ENCODE measurements at regions not wholly inside any gene's neighbourhood (a gene's known extent, or its start where the extent isn't known, plus 50 kb on each side); places are given as distances from the start of the nearest gene placed in this dataset.

- TF ChIP-seq ZNF503 (CRISPR knock-in tag; IDR thresholded peaks at IDR 0.05): peak; percentile 61; the same call in 1 of the 2 replicates
- no peak for TF ChIP-seq ZNF121 (CRISPR knock-in tag; IDR thresholded peaks at IDR 0.05)
- TF ChIP-seq ZFP36 (IDR thresholded peaks at IDR 0.05; ENCODE audit: borderline replicate concordance, low read depth, low read length, partially characterized antibody): peak; percentile 93
- peak; percentile 79 for TF ChIP-seq ZNF605 (CRISPR knock-in tag; IDR thresholded peaks at IDR 0.05)
- TF ChIP-seq STAT6 (CRISPR knock-in tag; IDR thresholded peaks at IDR 0.05; ENCODE audit: borderline replicate concordance): peak; percentile 31
- no peak; the same call in 1 of the 2 replicates for TF ChIP-seq TMF1 (CRISPR knock-in tag; IDR thresholded peaks at IDR 0.05; ENCODE audit: low read depth)
- TF ChIP-seq SRF (IDR thresholded peaks at IDR 0.05; ENCODE audit: low read depth, low read length): peak; percentile 100
- TF ChIP-seq TBP (CRISPR knock-in tag; IDR thresholded peaks at IDR 0.05): peak; percentile 93; the same call in 1 of the 2 replicates
- peak; percentile 81 for TF ChIP-seq THAP11 (CRISPR knock-in tag; IDR thresholded peaks at IDR 0.05)
- TF ChIP-seq HOXA9 (CRISPR knock-in tag; IDR thresholded peaks at IDR 0.05; ENCODE audit: borderline replicate concordance): no peak
- TF ChIP-seq ZNF484 (CRISPR knock-in tag; IDR thresholded peaks at IDR 0.05; ENCODE audit: borderline replicate concordance, low read depth): no peak
- no peak for TF ChIP-seq NFE2 (CRISPR knock-in tag; IDR thresholded peaks at IDR 0.05)
- no peak for TF ChIP-seq HOXA7 (CRISPR knock-in tag; IDR thresholded peaks at IDR 0.05)
- peak; percentile 91; the same call in 1 of the 2 replicates for TF ChIP-seq ZNF580 (CRISPR knock-in tag; IDR thresholded peaks at IDR 0.05; ENCODE audit: borderline replicate concordance, low read depth)
- TF ChIP-seq MLXIP (CRISPR knock-in tag; IDR thresholded peaks at IDR 0.05; ENCODE audit: borderline replicate concordance): peak; percentile 54; the same call in 1 of the 2 replicates
- peak; percentile 37; the same call in 1 of the 2 replicates for TF ChIP-seq ZNF839 (CRISPR knock-in tag; IDR thresholded peaks at IDR 0.05; ENCODE audit: borderline replicate concordance)
- TF ChIP-seq PAF1 (CRISPR knock-in tag; IDR thresholded peaks at IDR 0.05): 0 out of 2 replicates have a peak, but pooled peaks have one; percentile 55
- no peak for TF ChIP-seq HNRNPL (IDR thresholded peaks at IDR 0.05; ENCODE audit: low read depth, low read length)
- TF ChIP-seq ZFP36L2 (CRISPR knock-in tag; IDR thresholded peaks at IDR 0.05): no peak
- TF ChIP-seq ZSCAN29 (CRISPR knock-in tag; conservative IDR thresholded peaks at IDR 0.05): peak; percentile 31; the same call in 1 of the 2 replicates
- peak; percentile 27; the same call in 1 of the 2 replicates for TF ChIP-seq ZMYM2 (CRISPR knock-in tag; IDR thresholded peaks at IDR 0.05)
- 0 out of 2 replicates have a peak, but pooled peaks have one; percentile 2 for TF ChIP-seq KAT2B (IDR thresholded peaks at IDR 0.05; ENCODE audit: borderline replicate concordance, low read depth, low read length)
Measured at GRCh38 chr14:34331728-34332623, 130.1 kb downstream of the SPTSSA start (continued).

Measured in HepG2 (cell line).